Cardiac septum (tissue), 1 donor: ENCODE measurements at regions not wholly inside any gene's neighbourhood (a gene's known extent, or its start where the extent isn't known, plus 50 kb on each side); places are given as distances from the start of the nearest gene placed in this dataset.
"Not testable (repeated sequence)": the region's sequence is repeated elsewhere in the genome, so short reads cannot be mapped to it uniquely, and the experiment has no call there.

Experiments used
- DNase-seq: peaks from one replicate; pipeline ENCODE4 v3.0.0-alpha.2; 2020; ENCODE audit warnings: low spot score
- intact Hi-C: fragments of 100-400 bp; cut with DNase I; formaldehyde crosslinking; loops from one replicate; pipeline ENCODE4 v1.14.0; 2022
- donor health status: DM: no; HTN: no; CAD: no.

- intact Hi-C loops, DNase-seq: not testable (repeated sequence)
These were observed 82.1 kb upstream of the ABCA1 start for GRCh38 chr9:105010089-105010488.

GRCh38 chr9:105021917-105022316 lies 94.0 kb upstream of the ABCA1 start:
- intact Hi-C loops = no loop called here

GRCh38 chr9:105022545-105022944 lies 94.6 kb upstream of the ABCA1 start:
- DNase-seq, intact Hi-C loops: not testable (repeated sequence)

More at GRCh38 chr9:105021917-105022316, 94.0 kb upstream of the ABCA1 start:
- no peak for DNase-seq

GRCh38 chr9:105023788-105024187 lies 95.8 kb upstream of the ABCA1 start:
- no peak for DNase-seq
- intact Hi-C loops = no loop called here

- DNase-seq = no peak
- intact Hi-C loops = no loop called here
These were observed 96.6 kb upstream of the ABCA1 start for GRCh38 chr9:105024529-105024928.

- no peak for DNase-seq
- intact Hi-C loops = no loop called here
These were observed 98.5 kb upstream of the ABCA1 start for GRCh38 chr9:105026451-105026850.

- DNase-seq = no peak
- intact Hi-C loops = no loop called here
These were observed 99.1 kb upstream of the ABCA1 start for GRCh38 chr9:105027084-105027483.

- intact Hi-C loops = no loop called here
- DNase-seq = no peak
These were observed 102.3 kb upstream of the ABCA1 start for GRCh38 chr9:105030285-105030684.

- intact Hi-C loops = no loop called here
- no peak for DNase-seq
These were observed 109.2 kb upstream of the ABCA1 start for GRCh38 chr9:105037139-105037538.

- intact Hi-C loops = no loop called here
- DNase-seq = no peak
These were observed 110.1 kb upstream of the ABCA1 start for GRCh38 chr9:105038051-105038450.

GRCh38 chr9:105039175-105039799 lies 111.3 kb upstream of the ABCA1 start:
- no peak for DNase-seq
- intact Hi-C loops = no loop called here

- intact Hi-C loops = no loop called here
- no peak for DNase-seq
These were observed 115.5 kb upstream of the ABCA1 start for GRCh38 chr9:105043370-105043936.

- intact Hi-C loops = no loop called here
- no peak for DNase-seq
These were observed 116.6 kb upstream of the ABCA1 start for GRCh38 chr9:105044518-105044917.

- intact Hi-C loops = no loop called here
- no peak for DNase-seq
These were observed 119.2 kb upstream of the ABCA1 start for GRCh38 chr9:105046907-105047741.

GRCh38 chr9:105047742-105048041 lies 119.7 kb upstream of the ABCA1 start:
- no peak for DNase-seq
- intact Hi-C loops = no loop called here

GRCh38 chr9:105048331-105048730 lies 120.4 kb upstream of the ABCA1 start:
- intact Hi-C loops = no loop called here

GRCh38 chr9:105050296-105050695 lies 122.3 kb upstream of the ABCA1 start:
- intact Hi-C loops = no loop called here
- DNase-seq = no peak

More at GRCh38 chr9:105048331-105048730, 120.4 kb upstream of the ABCA1 start:
- DNase-seq = no peak

GRCh38 chr9:105051897-105052296 lies 123.9 kb upstream of the ABCA1 start:
- no peak for DNase-seq
- intact Hi-C loops = no loop called here

- no peak for DNase-seq
- intact Hi-C loops = no loop called here
These were observed 124.4 kb upstream of the ABCA1 start for GRCh38 chr9:105052346-105052745.

- intact Hi-C loops = no loop called here
- DNase-seq = no peak
These were observed 125.3 kb upstream of the ABCA1 start for GRCh38 chr9:105053209-105053652.

GRCh38 chr9:105054491-105054890 lies 126.5 kb upstream of the ABCA1 start:
- DNase-seq = no peak

More at GRCh38 chr9:105054491-105054890, 126.5 kb upstream of the ABCA1 start:
- intact Hi-C loops = no loop called here
